ENCODE measurements at regions not wholly inside any gene's neighbourhood (a gene's known extent, or its start where the extent isn't known, plus 50 kb on each side); places are given as distances from the start of the nearest gene placed in this dataset.

- no peak for TF ChIP-seq EP300 (IDR thresholded peaks at IDR 0.05; ENCODE audit: borderline replicate concordance)
- no peak for TF ChIP-seq YY1 (IDR thresholded peaks at IDR 0.05; ENCODE audit: low read depth)
- TF ChIP-seq RAD21 (IDR thresholded peaks at IDR 0.05; ENCODE audit: low read depth) = no peak
- no peak for TF ChIP-seq TCF12 (IDR thresholded peaks at IDR 0.05; ENCODE audit: low read depth)
These were observed 1612.7 kb upstream of the SLC39A10 start for GRCh38 chr2:194044321-194044720.
